ENCODE measurements at regions not wholly inside any gene's neighbourhood (a gene's known extent, or its start where the extent isn't known, plus 50 kb on each side); places are given as distances from the start of the nearest gene placed in this dataset.

DNA sequence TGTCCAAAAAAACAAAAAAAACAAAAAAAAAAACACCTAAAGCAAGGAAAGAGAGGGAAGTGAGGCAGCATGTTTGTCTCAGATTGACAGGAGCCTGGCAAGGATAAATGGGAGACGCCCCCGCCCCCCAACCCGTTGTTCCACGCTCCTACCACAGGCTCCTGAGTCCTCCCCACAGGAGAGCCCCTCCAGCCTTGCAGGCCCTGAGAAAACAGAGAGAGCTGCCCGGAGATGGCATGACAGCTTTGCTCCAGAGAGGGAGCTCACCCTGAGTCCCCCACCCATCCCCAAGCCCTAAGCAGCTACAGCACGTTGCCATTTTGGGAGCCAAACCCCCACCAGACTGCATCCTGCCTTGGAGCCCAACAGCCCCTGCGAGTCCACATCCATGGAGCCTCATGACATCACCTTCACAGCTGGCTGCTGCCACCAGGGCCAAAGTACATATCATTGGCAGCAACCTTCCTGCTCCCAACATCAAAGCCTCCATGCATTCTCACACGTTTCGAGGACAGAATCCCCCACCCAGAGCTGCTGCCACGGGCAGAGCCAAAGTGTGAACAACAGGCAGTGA, 1283.3 kb downstream of the TYW1 start:
- Histone ChIP-seq H3K4me3 (no peak overlapping the region), H3K4me1 (ENCODE audit: insufficient read depth) (no peaks in the 10 kb centered on the region), H3K27me3 (no peaks in the 10 kb centered on the region), H3K27ac (no peak overlapping the region), H3K9me3 (no peaks in the 10 kb centered on the region), H3K36me3 (no peaks in the 10 kb centered on the region)
- TF ChIP-seq EP300 (IDR thresholded peaks at IDR 0.05) (no peak), POLR2A (IDR thresholded peaks at IDR 0.05) (no peak)
- TF ChIP-seq, protein P1, sequence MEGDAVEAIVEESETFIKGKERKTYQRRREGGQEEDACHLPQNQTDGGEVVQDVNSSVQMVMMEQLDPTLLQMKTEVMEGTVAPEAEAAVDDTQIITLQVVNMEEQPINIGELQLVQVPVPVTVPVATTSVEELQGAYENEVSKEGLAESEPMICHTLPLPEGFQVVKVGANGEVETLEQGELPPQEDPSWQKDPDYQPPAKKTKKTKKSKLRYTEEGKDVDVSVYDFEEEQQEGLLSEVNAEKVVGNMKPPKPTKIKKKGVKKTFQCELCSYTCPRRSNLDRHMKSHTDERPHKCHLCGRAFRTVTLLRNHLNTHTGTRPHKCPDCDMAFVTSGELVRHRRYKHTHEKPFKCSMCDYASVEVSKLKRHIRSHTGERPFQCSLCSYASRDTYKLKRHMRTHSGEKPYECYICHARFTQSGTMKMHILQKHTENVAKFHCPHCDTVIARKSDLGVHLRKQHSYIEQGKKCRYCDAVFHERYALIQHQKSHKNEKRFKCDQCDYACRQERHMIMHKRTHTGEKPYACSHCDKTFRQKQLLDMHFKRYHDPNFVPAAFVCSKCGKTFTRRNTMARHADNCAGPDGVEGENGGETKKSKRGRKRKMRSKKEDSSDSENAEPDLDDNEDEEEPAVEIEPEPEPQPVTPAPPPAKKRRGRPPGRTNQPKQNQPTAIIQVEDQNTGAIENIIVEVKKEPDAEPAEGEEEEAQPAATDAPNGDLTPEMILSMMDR (IDR thresholded peaks at IDR 0.05), result no peak
- no peak for DNase-seq
- intact Hi-C loops (cut with DNase I), result no loop called here
- 54 to 61% (median 57%) methylated on average over 10 of the region's 10 CpGs for WGBS, 3 donors

DNA sequence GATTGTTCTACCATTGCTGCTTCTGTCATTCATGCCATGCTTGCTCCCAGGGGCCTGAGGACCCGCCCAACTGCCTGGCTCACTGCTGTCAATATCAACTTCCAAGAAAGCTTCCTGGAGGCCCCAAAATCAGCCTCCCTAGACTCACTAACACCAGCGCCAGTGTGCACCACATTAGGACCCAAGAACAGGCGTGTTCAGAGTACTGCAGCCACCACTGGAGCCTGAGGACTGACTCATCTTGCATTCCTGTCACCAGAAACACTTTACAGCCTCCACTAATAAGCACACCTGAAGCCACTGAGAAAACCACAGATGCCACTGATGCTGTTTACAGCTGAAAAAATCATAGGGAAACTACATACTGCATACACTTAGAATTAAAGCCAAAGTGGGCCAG, 1284.3 kb downstream of the TYW1 start:
- intact Hi-C loops (cut with DNase I), result no loop called here
- Histone ChIP-seq H3K4me3 (no peak overlapping the region), H3K4me1 (ENCODE audit: insufficient read depth) (no peaks in the 10 kb centered on the region), H3K9me3 (no peaks in the 10 kb centered on the region), H3K36me3 (no peaks in the 10 kb centered on the region), H3K27ac (no peak overlapping the region), H3K27me3 (no peaks in the 10 kb centered on the region)
- DNase-seq, result no peak
- TF ChIP-seq POLR2A (IDR thresholded peaks at IDR 0.05) (no peak), EP300 (IDR thresholded peaks at IDR 0.05) (no peak)
- TF ChIP-seq, protein P1 (IDR thresholded peaks at IDR 0.05), result no peak
- 92 to 94% (median 94%) methylated on average over 3 of the region's 3 CpGs for WGBS, 3 donors

DNA sequence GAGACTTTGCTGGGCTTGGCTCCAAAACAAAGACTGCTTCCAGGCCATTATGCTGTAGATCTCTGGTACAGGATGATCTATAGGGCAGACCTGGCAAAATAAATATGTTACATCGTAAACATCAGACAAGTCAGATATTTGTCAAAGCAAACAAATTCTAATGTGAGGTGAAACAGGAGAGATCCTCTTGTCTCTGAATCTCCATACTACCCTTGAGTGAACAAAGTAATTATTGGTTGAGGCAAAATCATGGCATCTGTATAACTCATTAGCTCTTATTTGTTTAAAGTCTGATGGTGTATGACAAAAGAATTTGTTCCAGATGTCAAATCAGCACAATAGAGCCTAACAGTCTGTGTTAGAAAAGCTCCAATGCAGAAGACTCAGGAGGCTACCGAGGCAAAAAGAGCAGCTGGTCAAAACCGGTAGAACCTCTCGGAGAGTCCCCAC, 1291.5 kb downstream of the TYW1 start:
- Histone ChIP-seq H3K4me1 (ENCODE audit: insufficient read depth) (no peaks in the 10 kb centered on the region), H3K27me3 (no peaks in the 10 kb centered on the region), H3K4me3 (no peak overlapping the region), H3K9me3 (no peaks in the 10 kb centered on the region), H3K36me3 (no peaks in the 10 kb centered on the region), H3K27ac (no peak overlapping the region)
- no peak for DNase-seq
- intact Hi-C loops (cut with DNase I), result no loop called here
- TF ChIP-seq POLR2A (IDR thresholded peaks at IDR 0.05) (no peak), EP300 (IDR thresholded peaks at IDR 0.05) (no peak)
- TF ChIP-seq, protein P1 (IDR thresholded peaks at IDR 0.05), result no peak
- 48 to 61% (median 49%) methylated on average over 4 of the region's 4 CpGs for WGBS, 3 donors

DNA sequence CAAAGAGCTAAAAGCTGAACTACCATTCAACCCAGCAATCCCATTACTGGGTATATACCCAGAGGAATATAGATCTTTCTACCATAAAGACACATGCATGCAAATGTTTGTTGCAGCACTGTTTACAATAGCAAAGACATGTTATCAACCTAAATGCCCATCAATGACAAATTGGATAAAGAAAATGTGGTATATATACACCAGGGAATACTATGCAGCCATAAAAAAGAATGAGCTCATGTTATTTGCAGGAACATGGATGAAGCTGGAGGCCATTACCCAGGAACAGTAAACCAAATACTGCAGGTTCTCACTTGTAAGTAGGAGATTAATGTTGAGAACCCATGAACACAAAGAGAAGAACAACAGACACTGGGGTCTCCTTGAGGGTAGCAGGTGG, 1295.1 kb downstream of the TYW1 start:
- intact Hi-C loops (cut with DNase I), result no loop called here

More for the DNA sequence above, 1295.1 kb downstream of the TYW1 start:
- Histone ChIP-seq H3K27me3 (no peaks in the 10 kb centered on the region), H3K9me3 (no peaks in the 10 kb centered on the region), H3K36me3 (no peaks in the 10 kb centered on the region), H3K27ac (no peak overlapping the region), H3K4me1 (ENCODE audit: insufficient read depth) (no peaks in the 10 kb centered on the region), H3K4me3 (no peak overlapping the region)
- TF ChIP-seq, protein P1 (IDR thresholded peaks at IDR 0.05), result no peak
- TF ChIP-seq POLR2A (IDR thresholded peaks at IDR 0.05), result no peak
- TF ChIP-seq EP300 (IDR thresholded peaks at IDR 0.05), result no peak
- DNase-seq, result no peak

Measured in ovary (tissue), 7 donors.